IPS-15b (cell line): ENCODE measurements at regions not wholly inside any gene's neighbourhood (a gene's known extent, or its start where the extent isn't known, plus 50 kb on each side); places are given as distances from the start of the nearest gene placed in this dataset.

Source experiments
- H3K27me3 ChIP-seq: one replicate; pipeline ENCODE4 v1.6.1; 2013; ENCODE audit warnings: low read length; ENCODE audit not compliant: control insufficient read depth, insufficient read depth
- H3K36me3 ChIP-seq: one replicate; pipeline ENCODE4 v1.6.1; 2013; ENCODE audit warnings: low read length; ENCODE audit not compliant: control insufficient read depth, insufficient read depth
- H3K4me1 ChIP-seq: one replicate; pipeline ENCODE4 v1.6.1; 2013; ENCODE audit warnings: mild to moderate bottlenecking, low read length; ENCODE audit not compliant: control insufficient read depth, insufficient read depth
- H3K4me3 ChIP-seq: one replicate; pipeline ENCODE4 v1.5.1; 2013; ENCODE audit warnings: low read depth, low read length
- H3K9ac ChIP-seq: one replicate; pipeline ENCODE4 v1.6.1; 2013; ENCODE audit warnings: low read depth, mild to moderate bottlenecking, low read length
- H3K9me3 ChIP-seq: one replicate; pipeline ENCODE4 v1.6.1; 2013; ENCODE audit warnings: mild to moderate bottlenecking, low read length; ENCODE audit not compliant: control insufficient read depth, insufficient read depth

DNA sequence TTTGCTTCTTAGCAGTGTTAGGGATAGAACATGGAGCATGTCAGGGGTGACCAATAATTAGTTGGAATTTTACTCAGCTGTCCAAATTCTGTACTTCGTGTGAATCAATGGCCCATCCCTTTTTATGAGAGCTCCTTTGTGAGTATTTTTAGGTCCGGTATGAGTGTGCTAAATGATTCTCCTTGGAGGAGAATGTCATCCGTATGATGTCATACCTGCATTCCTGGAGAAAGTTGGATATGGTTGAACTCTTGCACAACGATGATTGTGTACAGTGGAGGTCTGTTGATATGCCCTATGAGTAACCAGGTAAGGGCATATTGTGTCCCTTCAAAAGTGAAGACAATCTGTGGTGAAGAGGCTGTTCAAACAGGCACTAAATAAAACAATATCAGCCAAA lies 400.8 kb downstream of the GXYLT1 start:
- Histone ChIP-seq H3K27me3 (no peaks in the 10 kb centered on the region), H3K4me3 (no peak overlapping the region), H3K9me3 (no peaks in the 10 kb centered on the region), H3K9ac (no peak overlapping the region), H3K4me1 (no peaks in the 10 kb centered on the region), H3K36me3 (no peaks in the 10 kb centered on the region)

GRCh38 chr12:41739066-41739465 lies 405.6 kb downstream of the GXYLT1 start:
- Histone ChIP-seq H3K4me3 (no peak overlapping the region), H3K4me1 (no peaks in the 10 kb centered on the region), H3K9ac (no peak overlapping the region), H3K9me3 (no peaks in the 10 kb centered on the region), H3K27me3 (no peaks in the 10 kb centered on the region), H3K36me3 (no peaks in the 10 kb centered on the region)

DNA sequence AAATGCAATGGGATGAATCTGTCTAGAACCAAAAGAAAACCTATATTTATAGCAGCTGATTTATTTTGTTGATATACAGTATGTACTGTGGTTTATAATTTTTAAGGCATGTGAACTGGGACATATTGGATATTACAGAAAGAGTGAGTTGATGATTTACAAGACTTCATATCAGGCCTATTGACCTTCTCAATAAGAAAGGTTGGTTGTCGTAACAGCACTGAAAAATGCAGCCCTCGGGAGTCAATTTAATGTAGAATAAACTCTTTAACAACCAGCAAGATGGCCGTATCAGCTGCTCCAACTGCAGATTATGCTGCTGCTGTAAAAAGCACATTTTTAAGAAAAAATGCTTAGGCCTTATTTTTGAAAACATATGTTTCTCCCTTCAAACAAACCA lies 407.3 kb downstream of the GXYLT1 start:
- Histone ChIP-seq H3K4me1 (no peaks in the 10 kb centered on the region), H3K9ac (no peak overlapping the region), H3K27me3 (no peaks in the 10 kb centered on the region), H3K36me3 (no peaks in the 10 kb centered on the region), H3K9me3 (no peaks in the 10 kb centered on the region), H3K4me3 (no peak overlapping the region)

GRCh38 chr12:41736436-41736835 lies 408.2 kb downstream of the GXYLT1 start:
- no peaks in the 10 kb centered on the region for H3K27me3 ChIP-seq
- no peaks in the 10 kb centered on the region for H3K9me3 ChIP-seq
- no peak overlapping the region for H3K9ac ChIP-seq
- no peaks in the 10 kb centered on the region for H3K36me3 ChIP-seq
- H3K4me1 ChIP-seq = no peaks in the 10 kb centered on the region
- no peak overlapping the region for H3K4me3 ChIP-seq

DNA sequence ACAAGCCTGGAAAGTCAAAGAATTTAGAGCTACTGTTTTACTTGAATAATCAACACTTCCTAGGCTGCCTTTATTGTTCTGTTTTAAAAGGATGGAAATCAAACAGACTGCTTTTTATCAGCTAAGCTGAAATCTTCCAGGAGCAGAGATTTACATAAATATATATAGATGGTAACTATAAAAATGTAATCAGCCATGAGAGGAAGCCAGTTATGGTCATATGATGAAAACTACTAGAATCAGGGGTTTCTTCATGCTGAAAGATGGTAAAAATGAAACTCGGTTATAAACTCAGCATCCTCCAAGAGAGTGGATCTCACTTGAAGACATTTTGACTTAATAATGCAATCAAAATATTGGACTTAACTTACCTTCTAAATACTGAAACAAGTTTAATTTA lies 413.0 kb downstream of the GXYLT1 start:
- Histone ChIP-seq H3K27me3 (no peaks in the 10 kb centered on the region), H3K9me3 (no peaks in the 10 kb centered on the region), H3K4me1 (no peaks in the 10 kb centered on the region), H3K9ac (no peak overlapping the region), H3K4me3 (no peak overlapping the region), H3K36me3 (no peaks in the 10 kb centered on the region)

GRCh38 chr12:41731061-41731460 lies 413.6 kb downstream of the GXYLT1 start:
- Histone ChIP-seq H3K9me3 (no peaks in the 10 kb centered on the region), H3K9ac (no peak overlapping the region), H3K4me1 (no peaks in the 10 kb centered on the region), H3K27me3 (no peaks in the 10 kb centered on the region), H3K36me3 (no peaks in the 10 kb centered on the region), H3K4me3 (no peak overlapping the region)

- Histone ChIP-seq H3K27me3 (no peaks in the 10 kb centered on the region), H3K36me3 (no peaks in the 10 kb centered on the region), H3K4me3 (no peak overlapping the region), H3K9me3 (no peaks in the 10 kb centered on the region), H3K4me1 (no peaks in the 10 kb centered on the region), H3K9ac (no peak overlapping the region)
Observed at GRCh38 chr12:41724216-41724615, 420.5 kb downstream of the GXYLT1 start.

- Histone ChIP-seq H3K4me3 (no peak overlapping the region), H3K27me3 (no peaks in the 10 kb centered on the region), H3K4me1 (no peaks in the 10 kb centered on the region), H3K9me3 (no peaks in the 10 kb centered on the region), H3K9ac (no peak overlapping the region), H3K36me3 (no peaks in the 10 kb centered on the region)
Observed at GRCh38 chr12:41719214-41719613, 425.5 kb downstream of the GXYLT1 start.

DNA sequence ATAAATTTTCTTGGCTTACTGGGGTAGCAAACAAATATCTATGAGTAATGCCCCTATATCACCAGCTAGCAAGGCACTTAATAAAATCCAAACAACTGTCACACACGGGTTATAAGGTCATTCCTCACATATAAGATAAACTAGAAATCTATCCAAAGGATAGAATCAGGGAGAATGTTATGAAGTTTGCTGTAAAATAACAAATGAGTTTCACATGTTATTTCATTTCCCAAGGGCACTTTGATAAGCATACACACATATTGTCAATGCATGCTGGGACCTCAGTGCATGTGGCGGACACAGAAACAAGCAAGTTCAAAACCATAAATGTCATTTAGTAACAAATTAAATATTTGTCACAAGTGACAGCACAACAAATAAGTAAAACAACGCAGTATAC lies 429.4 kb downstream of the GXYLT1 start:
- H3K9ac ChIP-seq = no peak overlapping the region
- no peaks in the 10 kb centered on the region for H3K4me1 ChIP-seq
- no peaks in the 10 kb centered on the region for H3K27me3 ChIP-seq
- no peaks in the 10 kb centered on the region for H3K36me3 ChIP-seq
- H3K9me3 ChIP-seq = no peaks in the 10 kb centered on the region
- no peak overlapping the region for H3K4me3 ChIP-seq

GRCh38 chr12:41709463-41710285 lies 435.0 kb downstream of the GXYLT1 start:
- no peak overlapping the region for H3K9ac ChIP-seq

GRCh38 chr12:41709012-41709411 lies 435.7 kb downstream of the GXYLT1 start:
- Histone ChIP-seq H3K36me3 (no peaks in the 10 kb centered on the region), H3K9ac (no peak overlapping the region), H3K27me3 (no peaks in the 10 kb centered on the region), H3K4me1 (peaks cover 13% of the 10 kb centered on the region), H3K4me3 (no peak overlapping the region), H3K9me3 (no peaks in the 10 kb centered on the region)

More at GRCh38 chr12:41709463-41710285, 435.0 kb downstream of the GXYLT1 start:
- Histone ChIP-seq H3K9me3 (no peaks in the 10 kb centered on the region), H3K4me3 (no peak overlapping the region), H3K27me3 (no peaks in the 10 kb centered on the region), H3K36me3 (no peaks in the 10 kb centered on the region), H3K4me1 (peaks cover 13% of the 10 kb centered on the region)

GRCh38 chr12:41706376-41706775 lies 438.3 kb downstream of the GXYLT1 start:
- Histone ChIP-seq H3K36me3 (no peaks in the 10 kb centered on the region), H3K4me3 (no peak overlapping the region), H3K4me1 (peaks cover 13% of the 10 kb centered on the region), H3K9me3 (no peaks in the 10 kb centered on the region), H3K27me3 (no peaks in the 10 kb centered on the region), H3K9ac (no peak overlapping the region)
